ENCODE measurements at regions not wholly inside any gene's neighbourhood (a gene's known extent, or its start where the extent isn't known, plus 50 kb on each side); places are given as distances from the start of the nearest gene placed in this dataset.
A peak's percentile ranks its signal among the peaks of the same experiment; 100 is the strongest.

DNA sequence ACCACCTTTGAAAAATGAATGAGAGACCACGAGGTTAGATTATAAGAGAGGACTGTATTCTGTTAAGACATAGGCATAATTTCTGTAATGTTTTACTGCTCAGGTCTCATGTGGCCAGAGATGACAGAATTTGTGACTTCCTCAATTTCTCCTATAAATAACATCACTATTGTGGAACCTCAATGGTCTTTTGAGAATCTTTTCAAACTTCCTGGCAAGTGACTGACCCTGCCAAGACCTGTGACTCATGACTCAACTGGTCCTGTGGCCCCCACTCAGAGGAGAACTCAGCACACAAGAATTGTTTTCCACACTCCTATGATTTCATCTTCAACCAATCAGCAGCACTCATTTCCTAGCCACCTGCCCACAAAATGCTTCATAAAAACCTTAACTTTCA is 508.2 kb upstream of the ATP2B1 start (continued):
- TF ChIP-seq E2F8 (IDR thresholded peaks at IDR 0.05; ENCODE audit: low read depth, partially characterized antibody) = no peak
- TF ChIP-seq, protein P1, sequence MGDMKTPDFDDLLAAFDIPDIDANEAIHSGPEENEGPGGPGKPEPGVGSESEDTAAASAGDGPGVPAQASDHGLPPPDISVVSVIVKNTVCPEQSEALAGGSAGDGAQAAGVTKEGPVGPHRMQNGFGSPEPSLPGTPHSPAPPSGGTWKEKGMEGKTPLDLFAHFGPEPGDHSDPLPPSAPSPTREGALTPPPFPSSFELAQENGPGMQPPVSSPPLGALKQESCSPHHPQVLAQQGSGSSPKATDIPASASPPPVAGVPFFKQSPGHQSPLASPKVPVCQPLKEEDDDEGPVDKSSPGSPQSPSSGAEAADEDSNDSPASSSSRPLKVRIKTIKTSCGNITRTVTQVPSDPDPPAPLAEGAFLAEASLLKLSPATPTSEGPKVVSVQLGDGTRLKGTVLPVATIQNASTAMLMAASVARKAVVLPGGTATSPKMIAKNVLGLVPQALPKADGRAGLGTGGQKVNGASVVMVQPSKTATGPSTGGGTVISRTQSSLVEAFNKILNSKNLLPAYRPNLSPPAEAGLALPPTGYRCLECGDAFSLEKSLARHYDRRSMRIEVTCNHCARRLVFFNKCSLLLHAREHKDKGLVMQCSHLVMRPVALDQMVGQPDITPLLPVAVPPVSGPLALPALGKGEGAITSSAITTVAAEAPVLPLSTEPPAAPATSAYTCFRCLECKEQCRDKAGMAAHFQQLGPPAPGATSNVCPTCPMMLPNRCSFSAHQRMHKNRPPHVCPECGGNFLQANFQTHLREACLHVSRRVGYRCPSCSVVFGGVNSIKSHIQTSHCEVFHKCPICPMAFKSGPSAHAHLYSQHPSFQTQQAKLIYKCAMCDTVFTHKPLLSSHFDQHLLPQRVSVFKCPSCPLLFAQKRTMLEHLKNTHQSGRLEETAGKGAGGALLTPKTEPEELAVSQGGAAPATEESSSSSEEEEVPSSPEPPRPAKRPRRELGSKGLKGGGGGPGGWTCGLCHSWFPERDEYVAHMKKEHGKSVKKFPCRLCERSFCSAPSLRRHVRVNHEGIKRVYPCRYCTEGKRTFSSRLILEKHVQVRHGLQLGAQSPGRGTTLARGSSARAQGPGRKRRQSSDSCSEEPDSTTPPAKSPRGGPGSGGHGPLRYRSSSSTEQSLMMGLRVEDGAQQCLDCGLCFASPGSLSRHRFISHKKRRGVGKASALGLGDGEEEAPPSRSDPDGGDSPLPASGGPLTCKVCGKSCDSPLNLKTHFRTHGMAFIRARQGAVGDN (IDR thresholded peaks at IDR 0.05) = no peak
- TF ChIP-seq BHLHE40 (IDR thresholded peaks at IDR 0.05; ENCODE audit: borderline replicate concordance in 1 of 2, low read depth in 2 of 2, low read length in 1 of 2) = no peak
- no peak for TF ChIP-seq NFYA (IDR thresholded peaks at IDR 0.05; ENCODE audit: borderline replicate concordance, low read depth, low read length)
- peak; percentile 49; the same call in 1 of the 2 replicates for TF ChIP-seq SPI1 (IDR thresholded peaks at IDR 0.05; ENCODE audit: borderline replicate concordance, insufficient read depth, low read depth, low read length)
- TF ChIP-seq ATF2 (IDR thresholded peaks at IDR 0.05; ENCODE audit: low read length) = 0 out of 2 replicates have a peak, but pooled peaks have one; percentile 30
- TF ChIP-seq SMC3 (IDR thresholded peaks at IDR 0.05; ENCODE audit: borderline replicate concordance, low read length) = no peak
- TF ChIP-seq, protein P2, sequence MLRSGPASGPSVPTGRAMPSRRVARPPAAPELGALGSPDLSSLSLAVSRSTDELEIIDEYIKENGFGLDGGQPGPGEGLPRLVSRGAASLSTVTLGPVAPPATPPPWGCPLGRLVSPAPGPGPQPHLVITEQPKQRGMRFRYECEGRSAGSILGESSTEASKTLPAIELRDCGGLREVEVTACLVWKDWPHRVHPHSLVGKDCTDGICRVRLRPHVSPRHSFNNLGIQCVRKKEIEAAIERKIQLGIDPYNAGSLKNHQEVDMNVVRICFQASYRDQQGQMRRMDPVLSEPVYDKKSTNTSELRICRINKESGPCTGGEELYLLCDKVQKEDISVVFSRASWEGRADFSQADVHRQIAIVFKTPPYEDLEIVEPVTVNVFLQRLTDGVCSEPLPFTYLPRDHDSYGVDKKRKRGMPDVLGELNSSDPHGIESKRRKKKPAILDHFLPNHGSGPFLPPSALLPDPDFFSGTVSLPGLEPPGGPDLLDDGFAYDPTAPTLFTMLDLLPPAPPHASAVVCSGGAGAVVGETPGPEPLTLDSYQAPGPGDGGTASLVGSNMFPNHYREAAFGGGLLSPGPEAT (IDR thresholded peaks at IDR 0.05; ENCODE audit: low read depth) = no peak
- TF ChIP-seq RUNX3 (IDR thresholded peaks at IDR 0.05; ENCODE audit: low read length) = peak; percentile 11; the same call in 1 of the 2 replicates
- TF ChIP-seq ETV6 (conservative IDR thresholded peaks at IDR 0.05 in 1 of 2, IDR thresholded peaks at IDR 0.05 in 1 of 2; ENCODE audit: borderline replicate concordance in 1 of 2, low read depth in 1 of 2) = no peak
- TF ChIP-seq MAX (IDR thresholded peaks at IDR 0.05; ENCODE audit: low read depth, low read length) = no peak
- no peak for TF ChIP-seq BRCA1 (IDR thresholded peaks at IDR 0.05; ENCODE audit: low read depth, low read length)
- no peak for TF ChIP-seq NR2C1 (IDR thresholded peaks at IDR 0.05)

Measured in GM12878 (cell line).